Endothelial cell of umbilical vein (primary cell): ENCODE measurements at regions not wholly inside any gene's neighbourhood (a gene's known extent, or its start where the extent isn't known, plus 50 kb on each side); places are given as distances from the start of the nearest gene placed in this dataset.

Source experiments
- BruUV-seq: library from RNA; stranded (reverse); fragments of 400-500 nt; replicated peaks from 2 replicates; lab custom pipeline; 2021; lab: Mats Ljungman, UMichigan
- CTCF ChIA-PET: fragments of 300-600, 350-600 bp; sonication (Branson Sonifier 250); formaldehyde crosslinking; loops from one replicate; lab custom pipeline; 2021; ENCODE audit warnings: antibody characterized with exemption, inconsistent platforms; lab: Charles Lee
- POLR2A ChIA-PET: fragments of 300-600, 350-600 bp; sonication (Branson Sonifier 250); formaldehyde crosslinking; loops from one replicate; lab custom pipeline; 2021; ENCODE audit warnings: antibody characterized with exemption, inconsistent platforms; lab: Charles Lee
- DNase-seq: peaks from one replicate; pipeline ENCODE4 v3.0.0-alpha.2; 2011; ENCODE audit warnings: low read depth, low spot score
- FAIRE-seq: peaks from 2 replicates; lab custom pipeline; 2011; peaks lifted over from hg19 to GRCh38; lab: Jason Lieb, UNC
- H2AFZ ChIP-seq: 2 replicates; pipeline ENCODE4 v1.6.0; 2012; ENCODE audit warnings: low read depth, low read length, control low read depth, inconsistent platforms
- H3K27ac ChIP-seq: 2 replicates; pipeline ENCODE4 v1.5.1; 2011; ENCODE audit warnings: low read depth, mild to moderate bottlenecking, control low read depth, low read length, moderate library complexity; ENCODE audit not compliant: insufficient read depth
- H3K27me3 ChIP-seq, 2 experiments: 2 replicates each; pipeline versions ENCODE4 v1.6.0 to v1.6.1; 2011; ENCODE audit warnings: low read length in 2 of 2, mixed read lengths in 1 of 2; ENCODE audit not compliant: control insufficient read depth in 2 of 2, insufficient read depth in 2 of 2
- H3K36me3 ChIP-seq, 2 experiments: 2 replicates in 1 of 2; 3 replicates in 1 of 2; pipeline ENCODE4 v1.5.1; 2011; ENCODE audit warnings: low read length in 2 of 2, mild to moderate bottlenecking in 1 of 2, moderate library complexity in 1 of 2; ENCODE audit not compliant: control insufficient read depth in 2 of 2, insufficient read depth in 2 of 2; ENCODE audit errors: extremely low read depth in 1 of 2
- H3K4me1 ChIP-seq: 3 replicates; pipeline ENCODE4 v1.5.1; 2011; ENCODE audit warnings: mild to moderate bottlenecking, low read length; ENCODE audit not compliant: control insufficient read depth, insufficient read depth; ENCODE audit errors: extremely low read depth
- H3K4me2 ChIP-seq: 2 replicates; pipeline ENCODE4 v1.6.1; 2011; ENCODE audit warnings: low read length, control low read depth, mixed read lengths; ENCODE audit not compliant: insufficient read depth
- H3K4me3 ChIP-seq, 3 experiments: fragments of 200-600 bp in 1 of 3; sonication (generic), shearing (Covaris generic) in 1 of 3; replicated peaks in 1 of 3; 2 replicates each; pipeline ENCODE4 v1.5.1; 2011 to 2016; ENCODE audit warnings: control low read depth in 3 of 3, low read length in 3 of 3, mild to moderate bottlenecking in 2 of 3, inconsistent platforms in 1 of 3, low read depth in 1 of 3, moderate library complexity in 1 of 3; ENCODE audit not compliant: insufficient read depth in 1 of 3
- H3K79me2 ChIP-seq: 2 replicates; pipeline ENCODE4 v1.6.0; 2012; ENCODE audit warnings: low read length, inconsistent platforms; ENCODE audit not compliant: control insufficient read depth, insufficient read depth
- H3K9ac ChIP-seq: replicated peaks from 2 replicates; pipeline ENCODE3; 2011; ENCODE audit warnings: low read length, control low read depth; ENCODE audit not compliant: insufficient read depth; ENCODE audit errors: extremely low read depth
- H3K9me1 ChIP-seq: replicated peaks from 3 replicates; pipeline ENCODE4 v1.6.0; 2011; ENCODE audit warnings: mild to moderate bottlenecking, low read length; ENCODE audit not compliant: control insufficient read depth, insufficient read depth; ENCODE audit errors: extremely low read depth
- H3K9me3 ChIP-seq: replicated peaks from 2 replicates; pipeline ENCODE4 v1.5.1; 2012; ENCODE audit warnings: low read length, inconsistent platforms; ENCODE audit not compliant: control insufficient read depth, insufficient read depth
- H4K20me1 ChIP-seq: replicated peaks from 2 replicates; pipeline ENCODE3; 2011; ENCODE audit warnings: mild to moderate bottlenecking, low read length; ENCODE audit not compliant: control insufficient read depth, insufficient read depth; ENCODE audit errors: extremely low read depth
- FOS ChIP-seq: IDR thresholded peaks from 2 replicates; pipeline ENCODE4 v1.6.1; 2011; ENCODE audit warnings: mild to moderate bottlenecking, low read length, moderate library complexity, borderline replicate concordance; ENCODE audit not compliant: insufficient read depth
- GATA2 ChIP-seq: IDR thresholded peaks from 2 replicates; pipeline ENCODE4 v1.7.0; 2011; ENCODE audit warnings: low read depth, mild to moderate bottlenecking, moderate library complexity, mixed read lengths, low read length; ENCODE audit not compliant: insufficient read length, insufficient read depth
- JUN ChIP-seq: IDR thresholded peaks from 2 replicates; pipeline ENCODE4 v1.6.1; 2011; ENCODE audit warnings: borderline replicate concordance, low read depth; ENCODE audit not compliant: insufficient read length, insufficient read depth
- MYC ChIP-seq: IDR thresholded peaks from one replicate; pipeline ENCODE4 v1.6.1; 2011; ENCODE audit warnings: mild to moderate bottlenecking, low read depth, low read length
- POLR2A ChIP-seq: IDR thresholded peaks from 2 replicates; pipeline ENCODE4 v1.6.1; 2012; ENCODE audit warnings: low read depth, mild to moderate bottlenecking, control low read depth, low read length
- POLR2AphosphoS5 ChIP-seq: IDR thresholded peaks from 2 replicates; pipeline ENCODE4 v1.6.1; 2012; ENCODE audit warnings: low read depth, mild to moderate bottlenecking, control low read depth, low read length, moderate library complexity; ENCODE audit not compliant: insufficient read depth
- dilution Hi-C: fragments of 300-500 bp; cut with MboI; formaldehyde crosslinking; loops from one replicate; pipeline ENCODE4 v1.15.0; 2019; ENCODE audit warnings: low sequenced_read_pairs; ENCODE audit not compliant: extremely low pct_ligation_motif_present
- intact Hi-C: fragments of 100-400 bp; cut with micrococcal nuclease; formaldehyde crosslinking; loops from one replicate; pipeline ENCODE4 v1.10.0; 2022

DNA sequence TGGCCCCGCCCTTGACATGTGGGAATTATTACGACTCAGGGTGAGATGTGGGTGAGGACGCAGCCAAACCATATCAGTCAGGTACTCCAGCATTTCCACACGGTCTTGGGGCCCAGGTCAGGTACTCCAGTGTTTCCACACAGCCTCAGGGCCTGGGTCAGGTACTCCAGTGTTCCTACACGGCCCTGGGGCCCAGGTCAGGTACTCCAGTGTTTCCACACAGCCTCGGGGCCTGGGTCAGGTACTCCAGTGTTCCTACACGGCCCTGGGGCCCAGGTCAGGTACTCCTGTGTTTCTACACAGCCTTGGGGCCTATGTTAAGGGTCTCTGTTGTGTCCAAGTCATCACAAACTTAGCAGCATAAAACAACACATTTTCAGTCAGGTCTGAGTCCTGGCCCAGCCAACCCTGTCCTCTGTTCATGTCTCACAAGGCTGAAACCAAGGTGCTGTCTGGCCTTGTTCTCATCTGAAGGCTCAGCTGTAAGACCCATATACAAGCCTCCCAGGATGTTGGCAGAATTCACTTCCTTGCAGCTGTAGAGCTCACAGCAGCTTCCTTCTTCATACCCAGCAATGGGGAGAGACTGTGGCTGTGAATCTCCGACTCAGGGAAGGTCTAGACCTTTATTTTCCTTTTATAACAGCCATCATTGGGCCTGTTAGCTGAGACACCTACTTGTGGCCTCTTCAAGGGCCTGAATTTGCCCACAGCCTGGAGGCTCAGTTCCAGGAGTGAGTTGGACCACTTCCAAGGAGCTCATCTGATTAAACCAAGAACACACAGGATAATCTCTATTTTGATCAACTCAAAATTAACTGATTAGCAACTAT lies 107.6 kb upstream of the SFSWAP start:
- FAIRE-seq (no peak), DNase-seq (no peak)
- Histone ChIP-seq H3K79me2 (no peaks in the 10 kb centered on the region), H3K27ac (no peak overlapping the region), H3K4me2 (no peak overlapping the region), H3K9me1 (no peaks in the 10 kb centered on the region), H3K4me3 (no peak overlapping the region), H3K9ac (no peak overlapping the region), H3K4me1 (no peaks in the 10 kb centered on the region), H3K36me3 (no peaks in the 10 kb centered on the region), H4K20me1 (no peaks in the 10 kb centered on the region), H3K27me3 (peaks cover 0 to 2% of the 10 kb centered on the region in 2 experiments), H2AFZ (no peak overlapping the region), H3K9me3 (no peaks in the 10 kb centered on the region)
- intact Hi-C loops: no loop called here
- no peak for TF ChIP-seq GATA2
- no peak for TF ChIP-seq FOS
- TF ChIP-seq MYC: no peak
- no peak for TF ChIP-seq POLR2A
- TF ChIP-seq POLR2AphosphoS5: no peak
- no peak for TF ChIP-seq JUN
- ChIA-PET POLR2A (no interaction called here), CTCF (no interaction called here)
- no TSS peak for BruUV-seq
- dilution Hi-C loops: no loop called here
